Caco-2 (cell line): ENCODE measurements at regions not wholly inside any gene's neighbourhood (a gene's known extent, or its start where the extent isn't known, plus 50 kb on each side); places are given as distances from the start of the nearest gene placed in this dataset.

Experiments
- BruUV-seq: library from RNA; stranded (reverse); fragments of 400-500 nt; replicated peaks from 2 replicates; lab custom pipeline; 2021; lab: Mats Ljungman, UMichigan
- CTCF ChIA-PET: fragments of 300-600 bp; sonication (Branson Sonifier 250); formaldehyde crosslinking; loops from one replicate; lab custom pipeline; 2022; ENCODE audit warnings: antibody characterized with exemption; lab: Charles Lee
- POLR2A ChIA-PET: fragments of 300-600 bp; sonication (Branson Sonifier 250); formaldehyde crosslinking; loops from one replicate; lab custom pipeline; 2022; ENCODE audit warnings: antibody characterized with exemption; lab: Charles Lee
- DNase-seq, 2 experiments: peaks; one replicate each; pipeline versions ENCODE4 v3.0.0 to v3.0.0-alpha.2; 2020 to 2022
- H3K27me3 ChIP-seq: replicated peaks from 2 replicates; pipeline ENCODE4 v1.6.0; 2011; ENCODE audit warnings: low read length; ENCODE audit not compliant: control insufficient read depth, insufficient read depth
- H3K36me3 ChIP-seq: 2 replicates; pipeline ENCODE4 v1.5.1; 2011; ENCODE audit warnings: low read length; ENCODE audit not compliant: control insufficient read depth, insufficient read depth
- H3K4me1 ChIP-seq: fragments of 250-450 bp; sonication (Bioruptor Pico); 2 replicates; pipeline ENCODE4 v1.5.1; 2020; ENCODE audit warnings: mild to moderate bottlenecking
- H3K4me3 ChIP-seq: 2 replicates; pipeline ENCODE4 v1.5.1; 2011; ENCODE audit warnings: low read depth, mild to moderate bottlenecking, control low read depth, low read length
- H3K9me3 ChIP-seq: fragments of 250-450 bp; sonication (Bioruptor Pico); 2 replicates; pipeline ENCODE4 v1.5.1; 2020; ENCODE audit warnings: mild to moderate bottlenecking, moderate library complexity
- H3K27ac Mint-ChIP-seq: one replicate; pipeline ENCODE4 v1.8.0; 2022; ENCODE audit warnings: mixed read lengths; ENCODE audit not compliant: unreplicated experiment
- H3K27me3 Mint-ChIP-seq: one replicate; pipeline ENCODE4 v1.8.0; 2022; ENCODE audit warnings: mixed read lengths; ENCODE audit not compliant: insufficient read depth, unreplicated experiment
- H3K36me3 Mint-ChIP-seq: one replicate; pipeline ENCODE4 v1.8.0; 2022; ENCODE audit warnings: mild to moderate bottlenecking, mixed read lengths; ENCODE audit not compliant: insufficient read depth, unreplicated experiment
- H3K4me1 Mint-ChIP-seq: one replicate; pipeline ENCODE4 v1.8.0; 2022; ENCODE audit warnings: low read depth, mixed read lengths; ENCODE audit not compliant: unreplicated experiment
- H3K4me3 Mint-ChIP-seq: one replicate; pipeline ENCODE4 v1.8.0; 2022; ENCODE audit warnings: mild to moderate bottlenecking, moderate library complexity, mixed read lengths; ENCODE audit not compliant: unreplicated experiment
- H3K9me3 Mint-ChIP-seq: one replicate; pipeline ENCODE4 v1.8.0; 2022; ENCODE audit warnings: mixed read lengths; ENCODE audit not compliant: unreplicated experiment
- intact Hi-C: fragments of 100-400 bp; cut with micrococcal nuclease; formaldehyde crosslinking; loops from one replicate; pipeline ENCODE4 v1.10.0; 2022; ENCODE audit not compliant: unreplicated experiment
- TF ChIP-seq, protein P1 (sequence below), 2 experiments: fragments of 200-600 bp in 1 of 2; IDR thresholded peaks; 1 replicate in 1 of 2; 2 replicates in 1 of 2; pipeline versions ENCODE4 v1.5.1 to v1.8.0; 2011 to 2022; ENCODE audit warnings: antibody characterized with exemption in 1 of 2, control low read depth in 1 of 2, inconsistent platforms in 1 of 2, low read depth in 1 of 2, low read length in 1 of 2, mild to moderate bottlenecking in 1 of 2, moderate library complexity in 1 of 2; ENCODE audit not compliant: insufficient read depth in 1 of 2, severe bottlenecking in 1 of 2, unreplicated experiment in 1 of 2

DNA sequence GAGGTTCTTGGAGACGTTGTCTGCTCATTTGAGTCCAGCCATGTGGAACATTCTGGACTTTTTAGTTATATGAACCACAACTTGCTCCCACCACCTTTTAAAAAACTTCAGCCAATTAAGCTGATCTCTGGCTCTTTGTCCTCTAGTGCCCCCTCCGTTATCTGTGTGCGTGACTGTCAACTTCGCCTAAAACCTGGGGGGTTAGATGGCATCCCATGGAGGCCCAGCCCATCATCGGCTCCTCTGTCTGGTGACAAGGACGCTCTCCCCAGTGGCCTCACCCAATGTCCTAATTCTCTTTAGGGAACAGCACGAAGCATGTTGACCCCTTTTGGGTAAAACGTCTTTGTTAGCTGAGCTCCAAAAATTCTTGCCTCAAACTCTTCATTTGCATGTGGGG lies 341.0 kb upstream of the TNRC6C start:
- no peak overlapping the region for H3K27ac Mint-ChIP-seq
- peaks cover 8% of the 10 kb centered on the region for H3K9me3 ChIP-seq
- H3K9me3 Mint-ChIP-seq, result no peaks in the 10 kb centered on the region
- POLR2A ChIA-PET, result no interaction called here
- H3K4me1 Mint-ChIP-seq, result no peaks in the 10 kb centered on the region
- TF ChIP-seq, protein P1, sequence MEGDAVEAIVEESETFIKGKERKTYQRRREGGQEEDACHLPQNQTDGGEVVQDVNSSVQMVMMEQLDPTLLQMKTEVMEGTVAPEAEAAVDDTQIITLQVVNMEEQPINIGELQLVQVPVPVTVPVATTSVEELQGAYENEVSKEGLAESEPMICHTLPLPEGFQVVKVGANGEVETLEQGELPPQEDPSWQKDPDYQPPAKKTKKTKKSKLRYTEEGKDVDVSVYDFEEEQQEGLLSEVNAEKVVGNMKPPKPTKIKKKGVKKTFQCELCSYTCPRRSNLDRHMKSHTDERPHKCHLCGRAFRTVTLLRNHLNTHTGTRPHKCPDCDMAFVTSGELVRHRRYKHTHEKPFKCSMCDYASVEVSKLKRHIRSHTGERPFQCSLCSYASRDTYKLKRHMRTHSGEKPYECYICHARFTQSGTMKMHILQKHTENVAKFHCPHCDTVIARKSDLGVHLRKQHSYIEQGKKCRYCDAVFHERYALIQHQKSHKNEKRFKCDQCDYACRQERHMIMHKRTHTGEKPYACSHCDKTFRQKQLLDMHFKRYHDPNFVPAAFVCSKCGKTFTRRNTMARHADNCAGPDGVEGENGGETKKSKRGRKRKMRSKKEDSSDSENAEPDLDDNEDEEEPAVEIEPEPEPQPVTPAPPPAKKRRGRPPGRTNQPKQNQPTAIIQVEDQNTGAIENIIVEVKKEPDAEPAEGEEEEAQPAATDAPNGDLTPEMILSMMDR (IDR thresholded peaks at IDR 0.05; ENCODE audit: insufficient read depth in 1 of 2, low read depth in 1 of 2, low read length in 1 of 2, severe bottlenecking in 1 of 2, unreplicated experiment in 1 of 2), result no peak
- CTCF ChIA-PET, result no interaction called here
- DNase-seq, result no peak
- no peak overlapping the region for H3K4me3 Mint-ChIP-seq
- peaks cover 23% of the 10 kb centered on the region for H3K27me3 Mint-ChIP-seq
- no peaks in the 10 kb centered on the region for H3K36me3 ChIP-seq
- H3K4me3 ChIP-seq, result no peak overlapping the region
- H3K36me3 Mint-ChIP-seq, result no peaks in the 10 kb centered on the region
- BruUV-seq, result no TSS peak
- H3K4me1 ChIP-seq, result no peaks in the 10 kb centered on the region
- intact Hi-C loops, result no loop called here
- H3K27me3 ChIP-seq, result no peaks in the 10 kb centered on the region; the same call in 1 of the 2 replicates

DNA sequence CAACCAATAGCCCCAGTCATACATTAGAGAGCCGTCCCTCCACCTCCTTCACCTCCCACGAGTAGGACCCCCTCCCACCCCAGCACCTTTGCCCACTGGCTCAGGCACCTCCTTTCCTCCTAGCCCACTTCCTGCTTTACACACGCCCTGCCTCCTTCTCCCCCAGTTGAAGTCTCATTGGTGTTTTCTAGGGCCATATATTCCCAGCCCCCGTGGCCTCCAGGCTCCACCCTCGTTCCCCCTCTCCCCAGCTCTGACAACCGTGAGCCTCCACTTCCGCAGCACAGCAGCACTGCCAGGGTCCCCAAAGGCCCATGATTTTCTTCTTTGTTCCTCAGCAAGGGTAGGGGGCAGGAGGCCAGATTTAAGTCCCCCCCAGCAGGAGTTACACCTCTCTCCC lies 340.3 kb upstream of the TNRC6C start:
- Histone ChIP-seq H3K9me3 (peaks cover 8% of the 10 kb centered on the region), H3K4me1 (no peaks in the 10 kb centered on the region), H3K27me3 (no peaks in the 10 kb centered on the region; the same call in 1 of the 2 replicates), H3K36me3 (no peaks in the 10 kb centered on the region), H3K4me3 (no peak overlapping the region)
- H3K27me3 Mint-ChIP-seq, result peaks cover 23% of the 10 kb centered on the region
- intact Hi-C loops, result no loop called here
- no peak overlapping the region for H3K27ac Mint-ChIP-seq
- TF ChIP-seq, protein P1 (IDR thresholded peaks at IDR 0.05; ENCODE audit: insufficient read depth in 1 of 2, low read depth in 1 of 2, low read length in 1 of 2, severe bottlenecking in 1 of 2, unreplicated experiment in 1 of 2), result no peak
- no peaks in the 10 kb centered on the region for H3K4me1 Mint-ChIP-seq
- no peaks in the 10 kb centered on the region for H3K36me3 Mint-ChIP-seq
- CTCF ChIA-PET, result no interaction called here
- no peak for DNase-seq
- no TSS peak for BruUV-seq
- no peaks in the 10 kb centered on the region for H3K9me3 Mint-ChIP-seq
- POLR2A ChIA-PET, result no interaction called here
- H3K4me3 Mint-ChIP-seq, result no peak overlapping the region

DNA sequence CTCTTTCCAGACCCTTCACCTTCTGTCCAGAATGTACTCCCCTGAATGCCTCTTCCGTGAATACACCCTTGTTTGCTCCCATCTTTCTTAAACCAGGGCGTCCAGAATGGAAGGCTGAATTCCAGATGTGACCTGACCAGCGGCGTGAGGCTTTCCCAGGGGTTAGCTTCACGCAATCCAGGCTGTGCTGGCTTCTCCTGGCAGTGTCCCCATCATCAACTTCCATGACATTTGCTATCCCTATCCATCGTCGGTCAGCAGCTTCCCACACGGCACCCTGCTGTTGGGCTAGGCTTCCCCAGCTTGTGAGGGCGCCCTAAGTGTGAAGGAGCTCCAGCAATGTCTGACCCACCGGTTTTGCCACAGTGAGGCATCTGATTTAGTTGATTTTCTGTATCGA lies 339.8 kb upstream of the TNRC6C start:
- H3K27ac Mint-ChIP-seq, result no peak overlapping the region
- no peak overlapping the region for H3K4me3 Mint-ChIP-seq
- no peaks in the 10 kb centered on the region for H3K36me3 Mint-ChIP-seq
- no TSS peak for BruUV-seq
- H3K4me3 ChIP-seq, result no peak overlapping the region
- no peaks in the 10 kb centered on the region for H3K4me1 Mint-ChIP-seq
- no peaks in the 10 kb centered on the region; the same call in 1 of the 2 replicates for H3K27me3 ChIP-seq
- DNase-seq, result peak in 1 of 2 experiments; percentile 25
- peaks cover 20% of the 10 kb centered on the region for H3K27me3 Mint-ChIP-seq
- no peaks in the 10 kb centered on the region for H3K36me3 ChIP-seq
- ChIA-PET POLR2A (no interaction called here), CTCF (no interaction called here)
- no peaks in the 10 kb centered on the region for H3K9me3 Mint-ChIP-seq
- intact Hi-C loops, result no loop called here
- peaks cover 8% of the 10 kb centered on the region for H3K9me3 ChIP-seq
- H3K4me1 ChIP-seq, result no peaks in the 10 kb centered on the region
- TF ChIP-seq, protein P1 (IDR thresholded peaks at IDR 0.05; ENCODE audit: insufficient read depth in 1 of 2, low read depth in 1 of 2, low read length in 1 of 2, severe bottlenecking in 1 of 2, unreplicated experiment in 1 of 2), result no peak
